GM19397 (cell line): ENCODE measurements at regions not wholly inside any gene's neighbourhood (a gene's known extent, or its start where the extent isn't known, plus 50 kb on each side); places are given as distances from the start of the nearest gene placed in this dataset.
"Not testable (repeated sequence)": the region's sequence is repeated elsewhere in the genome, so short reads cannot be mapped to it uniquely, and the experiment has no call there.

ENCODE experiments used
- ATAC-seq: cut with Tn5 transposase; IDR thresholded peaks from one replicate; pipeline ENCODE4 v1.9.1; 2021; ENCODE audit warnings: mild to moderate bottlenecking, moderate library complexity; ENCODE audit not compliant: unreplicated experiment

- no peak for ATAC-seq
Measured at GRCh38 chr9:101893661-101894646, 155.5 kb upstream of the GRIN3A start.

- ATAC-seq, result no peak
Measured at GRCh38 chr9:101881508-101881907, 143.1 kb upstream of the GRIN3A start.

GRCh38 chr9:101880846-101881245, 142.4 kb upstream of the GRIN3A start:
- no peak for ATAC-seq

- no peak for ATAC-seq
Measured at GRCh38 chr9:101878734-101879133, 140.3 kb upstream of the GRIN3A start.

GRCh38 chr9:101877439-101877838, 139.0 kb upstream of the GRIN3A start:
- no peak for ATAC-seq

- no peak for ATAC-seq
Measured at GRCh38 chr9:101861472-101861871, 123.0 kb upstream of the GRIN3A start.

GRCh38 chr9:101860920-101861319, 122.5 kb upstream of the GRIN3A start:
- ATAC-seq, result no peak

- ATAC-seq, result no peak
Measured at GRCh38 chr9:101859620-101860019, 121.2 kb upstream of the GRIN3A start.

- ATAC-seq, result no peak
Measured at GRCh38 chr9:101858026-101858425, 119.6 kb upstream of the GRIN3A start.

- no peak for ATAC-seq
Measured at GRCh38 chr9:101849102-101849707, 110.8 kb upstream of the GRIN3A start.

- ATAC-seq, result no peak
Measured at GRCh38 chr9:101848485-101848919, 110.1 kb upstream of the GRIN3A start.

- no peak for ATAC-seq
Measured at GRCh38 chr9:101846161-101846560, 107.7 kb upstream of the GRIN3A start.

- ATAC-seq, result no peak
Measured at GRCh38 chr9:101840694-101841188, 102.3 kb upstream of the GRIN3A start.

- ATAC-seq, result not testable (repeated sequence)
Measured at GRCh38 chr9:101838988-101839387, 100.5 kb upstream of the GRIN3A start.

GRCh38 chr9:101836021-101836420, 97.6 kb upstream of the GRIN3A start:
- ATAC-seq, result no peak

- no peak for ATAC-seq
Measured at GRCh38 chr9:101832486-101832885, 94.0 kb upstream of the GRIN3A start.

GRCh38 chr9:101821450-101821849, 83.0 kb upstream of the GRIN3A start:
- ATAC-seq, result not testable (repeated sequence)

GRCh38 chr9:101820983-101821382, 82.5 kb upstream of the GRIN3A start:
- ATAC-seq, result not testable (repeated sequence)

GRCh38 chr9:101814064-101814463, 75.6 kb upstream of the GRIN3A start:
- no peak for ATAC-seq

- not testable (repeated sequence) for ATAC-seq
Measured at GRCh38 chr9:101807879-101808278, 69.4 kb upstream of the GRIN3A start.

GRCh38 chr9:101796044-101796443, 57.6 kb upstream of the GRIN3A start:
- no peak for ATAC-seq

GRCh38 chr9:101795147-101795546, 56.7 kb upstream of the GRIN3A start:
- no peak for ATAC-seq
